OCI-LY7 (cell line): ENCODE measurements at regions not wholly inside any gene's neighbourhood (a gene's known extent, or its start where the extent isn't known, plus 50 kb on each side); places are given as distances from the start of the nearest gene placed in this dataset.

Experiments
- BruUV-seq: library from RNA; stranded (reverse); fragments of 400-500 nt; replicated peaks from 2 replicates; lab custom pipeline; 2021; lab: Mats Ljungman, UMichigan
- CTCF ChIA-PET: fragments of 300-600 bp; sonication (Branson Sonifier 250); formaldehyde crosslinking; loops from one replicate; lab custom pipeline; 2022; ENCODE audit warnings: antibody characterized with exemption; ENCODE audit not compliant: unreplicated experiment; lab: Charles Lee
- POLR2A ChIA-PET: fragments of 300-600 bp; sonication (Branson Sonifier 250); formaldehyde crosslinking; loops from one replicate; lab custom pipeline; 2022; ENCODE audit warnings: antibody characterized with exemption; lab: Charles Lee
- DNase-seq: peaks from one replicate; pipeline ENCODE4 v3.0.0-alpha.2; 2015; ENCODE audit warnings: low spot score
- H2AFZ ChIP-seq: fragments of 200-600 bp; sonication (generic), shearing (Covaris generic); 2 replicates; pipeline ENCODE4 v1.6.1; 2014; ENCODE audit warnings: mild to moderate bottlenecking, antibody characterized with exemption, low read length, moderate library complexity
- H3K27ac ChIP-seq: fragments of 200-600 bp; sonication (generic); 2 replicates; pipeline ENCODE4 v1.5.1; 2014; ENCODE audit warnings: mixed run types, low read depth, mild to moderate bottlenecking, moderate library complexity, low read length, inconsistent platforms; ENCODE audit not compliant: poor library complexity, severe bottlenecking
- H3K36me3 ChIP-seq: fragments of 200-600 bp; sonication (generic); 2 replicates; pipeline ENCODE4 v1.6.1; 2014; ENCODE audit warnings: mild to moderate bottlenecking, antibody characterized with exemption, low read length, moderate library complexity, mixed read lengths; ENCODE audit not compliant: insufficient read depth
- H3K4me1 ChIP-seq: fragments of 200-600 bp; sonication (generic); 2 replicates; pipeline ENCODE4 v1.5.1; 2014; ENCODE audit warnings: mild to moderate bottlenecking, low read length; ENCODE audit not compliant: insufficient read depth, poor library complexity, severe bottlenecking
- H3K4me2 ChIP-seq: fragments of 200-600 bp; sonication (generic); 2 replicates; pipeline ENCODE4 v1.6.1; 2014; ENCODE audit warnings: mild to moderate bottlenecking, low read length
- H3K4me3 ChIP-seq: fragments of 200-600 bp; sonication (generic); 2 replicates; pipeline ENCODE4 v1.5.1; 2014; ENCODE audit warnings: mild to moderate bottlenecking, low read depth, low read length; ENCODE audit not compliant: poor library complexity, severe bottlenecking
- H3K79me2 ChIP-seq: fragments of 200-600 bp; sonication (generic); 2 replicates; pipeline ENCODE4 v1.6.1; 2016; ENCODE audit warnings: low read depth, mild to moderate bottlenecking, low read length, moderate library complexity, mixed read lengths; ENCODE audit not compliant: insufficient read depth
- H3K9me2 ChIP-seq: fragments of 200-600 bp; sonication (generic); 2 replicates; pipeline ENCODE4 v1.6.1; 2016; ENCODE audit warnings: mild to moderate bottlenecking, low read length, mixed read lengths; ENCODE audit not compliant: insufficient read depth
- H3K9me3 ChIP-seq: fragments of 200-600 bp; sonication (generic); 2 replicates; pipeline ENCODE4 v1.6.1; 2014; ENCODE audit warnings: mild to moderate bottlenecking, mixed run types, low read length, mixed read lengths
- H4K20me1 ChIP-seq: fragments of 200-600 bp; sonication (generic); 2 replicates; pipeline ENCODE4 v1.6.1; 2014; ENCODE audit warnings: mild to moderate bottlenecking, antibody characterized with exemption, low read length, moderate library complexity, mixed read lengths; ENCODE audit not compliant: insufficient read depth
- CTCF ChIP-seq: fragments of 200-600 bp; sonication (generic); conservative IDR thresholded peaks from 2 replicates; pipeline ENCODE4 v1.5.1; 2014; ENCODE audit warnings: mild to moderate bottlenecking, antibody characterized with exemption, low read length, moderate library complexity, mixed read lengths
- EZH2phosphoT487 ChIP-seq: fragments of 200-600 bp; sonication (generic); IDR thresholded peaks from 2 replicates; pipeline ENCODE4 v1.6.1; 2018; ENCODE audit warnings: low read depth, borderline replicate concordance, mild to moderate bottlenecking, mixed run types, antibody characterized with exemption, low read length, moderate library complexity, mixed read lengths
- intact Hi-C: fragments of 100-400 bp; cut with micrococcal nuclease; formaldehyde crosslinking; loops from one replicate; pipeline ENCODE4 v1.10.0; 2022; ENCODE audit not compliant: unreplicated experiment

- no peak overlapping the region for H2AFZ ChIP-seq
- no peaks in the 10 kb centered on the region for H4K20me1 ChIP-seq
- H3K4me3 ChIP-seq = no peak overlapping the region
- POLR2A ChIA-PET = no interaction called here
- no peaks in the 10 kb centered on the region for H3K36me3 ChIP-seq
- no TSS peak for BruUV-seq
- H3K9me3 ChIP-seq = no peaks in the 10 kb centered on the region
- intact Hi-C loops = no loop called here
- TF ChIP-seq EZH2phosphoT487 (no peak), CTCF (no peak)
- no peak overlapping the region for H3K27ac ChIP-seq
- no peaks in the 10 kb centered on the region for H3K9me2 ChIP-seq
- no peaks in the 10 kb centered on the region for H3K79me2 ChIP-seq
- CTCF ChIA-PET = no interaction called here
- DNase-seq = no peak
- no peaks in the 10 kb centered on the region for H3K4me1 ChIP-seq
- H3K4me2 ChIP-seq = no peak overlapping the region
These were observed 206.8 kb upstream of the MEIS1 start for GRCh38 chr2:66228128-66228547.

GRCh38 chr2:66217039-66217585 is 217.8 kb upstream of the MEIS1 start:
- H3K27ac ChIP-seq = no peak overlapping the region
- TF ChIP-seq EZH2phosphoT487 = no peak
- no peak for TF ChIP-seq CTCF
- no TSS peak for BruUV-seq

GRCh38 chr2:66212749-66213148 is 222.2 kb upstream of the MEIS1 start:
- ChIA-PET CTCF (no interaction called here), POLR2A (no interaction called here)
- Histone ChIP-seq H3K4me2 (no peak overlapping the region), H3K9me3 (no peaks in the 10 kb centered on the region), H3K4me3 (no peak overlapping the region), H4K20me1 (no peaks in the 10 kb centered on the region), H3K36me3 (no peaks in the 10 kb centered on the region), H3K79me2 (no peaks in the 10 kb centered on the region), H3K27ac (no peak overlapping the region), H3K4me1 (no peaks in the 10 kb centered on the region), H2AFZ (no peak overlapping the region), H3K9me2 (no peaks in the 10 kb centered on the region)
- no peak for DNase-seq
- intact Hi-C loops = no loop called here
- no TSS peak for BruUV-seq
- TF ChIP-seq CTCF = no peak

More at GRCh38 chr2:66217039-66217585, 217.8 kb upstream of the MEIS1 start:
- H3K4me1 ChIP-seq = peaks cover 9% of the 10 kb centered on the region
- ChIA-PET CTCF (no interaction called here), POLR2A (no interaction called here)
- no peaks in the 10 kb centered on the region for H3K9me3 ChIP-seq
- no peaks in the 10 kb centered on the region for H3K9me2 ChIP-seq
- H3K36me3 ChIP-seq = no peaks in the 10 kb centered on the region
- no peaks in the 10 kb centered on the region for H4K20me1 ChIP-seq
- no peak overlapping the region for H3K4me3 ChIP-seq
- no peak overlapping the region for H2AFZ ChIP-seq
- no peaks in the 10 kb centered on the region for H3K79me2 ChIP-seq
- no peak for DNase-seq
- intact Hi-C loops = no loop called here
- no peak overlapping the region for H3K4me2 ChIP-seq
